Trophoblast cell (in vitro differentiated cells and primary cell): ENCODE measurements at regions not wholly inside any gene's neighbourhood (a gene's known extent, or its start where the extent isn't known, plus 50 kb on each side); places are given as distances from the start of the nearest gene placed in this dataset.

ENCODE experiments used
- DNase-seq, 2 donors: peaks; one replicate each; pipeline ENCODE4 v3.0.0-alpha.2; 2016
- H2AFZ ChIP-seq: 2 replicates; pipeline ENCODE4 v1.6.1; 2013; ENCODE audit warnings: low read length, moderate library complexity, mild to moderate bottlenecking; ENCODE audit not compliant: insufficient read depth, poor library complexity
- H2AK5ac ChIP-seq: 2 replicates; pipeline ENCODE4 v1.6.1; 2013; ENCODE audit warnings: mild to moderate bottlenecking, low read length
- H2BK120ac ChIP-seq: 2 replicates; pipeline ENCODE4 v1.6.1; 2013; ENCODE audit warnings: low read length, mild to moderate bottlenecking, moderate library complexity; ENCODE audit not compliant: insufficient read depth, poor library complexity
- H2BK12ac ChIP-seq: 2 replicates; pipeline ENCODE4 v1.6.1; 2013; ENCODE audit warnings: mild to moderate bottlenecking, low read length, moderate library complexity
- H2BK5ac ChIP-seq: 2 replicates; pipeline ENCODE4 v1.6.1; 2013; ENCODE audit warnings: low read length, low read depth, moderate library complexity, mild to moderate bottlenecking; ENCODE audit not compliant: poor library complexity
- H3K14ac ChIP-seq: 2 replicates; pipeline ENCODE4 v1.6.1; 2013; ENCODE audit warnings: mild to moderate bottlenecking, low read length
- H3K18ac ChIP-seq: 2 replicates; pipeline ENCODE4 v1.6.1; 2013; ENCODE audit warnings: mild to moderate bottlenecking, low read length
- H3K23ac ChIP-seq: 2 replicates; pipeline ENCODE4 v1.6.1; 2013; ENCODE audit warnings: low read length
- H3K27ac ChIP-seq: 2 replicates; pipeline ENCODE4 v1.5.1; 2013; ENCODE audit warnings: low read depth, mild to moderate bottlenecking, inconsistent platforms, low read length, moderate library complexity
- H3K27me3 ChIP-seq: 2 replicates; pipeline ENCODE4 v1.6.1; 2013; ENCODE audit warnings: inconsistent platforms, mild to moderate bottlenecking, low read length, moderate library complexity; ENCODE audit not compliant: insufficient read depth
- H3K36me3 ChIP-seq, 2 experiments: 1 replicate in 1 of 2; 2 replicates in 1 of 2; pipeline ENCODE4 v1.6.1; 2013; ENCODE audit warnings: low read length in 2 of 2, mild to moderate bottlenecking in 2 of 2, moderate library complexity in 1 of 2; ENCODE audit not compliant: insufficient read depth in 2 of 2, control insufficient read depth in 1 of 2
- H3K4ac ChIP-seq: 2 replicates; pipeline ENCODE4 v1.6.1; 2013; ENCODE audit warnings: low read depth, mild to moderate bottlenecking, low read length, moderate library complexity
- H3K4me1 ChIP-seq, 2 experiments: 1 replicate in 1 of 2; 2 replicates in 1 of 2; pipeline ENCODE4 v1.6.1; 2013; ENCODE audit warnings: low read length in 2 of 2, mild to moderate bottlenecking in 2 of 2, moderate library complexity in 1 of 2; ENCODE audit not compliant: insufficient read depth in 2 of 2, control insufficient read depth in 1 of 2
- H3K4me2 ChIP-seq: 2 replicates; pipeline ENCODE4 v1.6.1; 2013; ENCODE audit warnings: inconsistent platforms, mild to moderate bottlenecking, low read length, moderate library complexity
- H3K4me3 ChIP-seq: 2 replicates; pipeline ENCODE4 v1.5.1; 2013; ENCODE audit warnings: mild to moderate bottlenecking, low read depth, low read length, inconsistent platforms
- H3K79me1 ChIP-seq: one replicate; pipeline ENCODE4 v1.6.1; 2013; ENCODE audit warnings: low read length
- H3K79me2 ChIP-seq: 2 replicates; pipeline ENCODE4 v1.6.1; 2013; ENCODE audit warnings: low read length, mild to moderate bottlenecking; ENCODE audit not compliant: control insufficient read depth, insufficient read depth, poor library complexity
- H3K9ac ChIP-seq: 2 replicates; pipeline ENCODE4 v1.6.1; 2013; ENCODE audit warnings: mild to moderate bottlenecking, low read length
- H3K9me3 ChIP-seq: 2 replicates; pipeline ENCODE4 v1.6.1; 2013; ENCODE audit warnings: low read depth, mild to moderate bottlenecking, control low read depth, inconsistent platforms, low read length; ENCODE audit not compliant: insufficient read depth
- H4K12ac ChIP-seq: 2 replicates; pipeline ENCODE4 v1.6.1; 2013; ENCODE audit warnings: low read depth, mild to moderate bottlenecking, low read length, moderate library complexity
- H4K8ac ChIP-seq: 2 replicates; pipeline ENCODE4 v1.6.1; 2013; ENCODE audit warnings: low read depth, mild to moderate bottlenecking, low read length, moderate library complexity
- H4K91ac ChIP-seq: one replicate; pipeline ENCODE4 v1.6.1; 2013; ENCODE audit warnings: low read depth, mild to moderate bottlenecking, low read length, moderate library complexity
- WGBS: extraction: QIAGEN DNeasy Blood & Tissue Kit; methylation state at CpG from one replicate; pipeline ENCODE4 v1.1.7; 2013; ENCODE audit warnings: missing lambda C conversion rate; ENCODE audit not compliant: insufficient read length, insufficient coverage; ENCODE audit errors: extremely low coverage; 5-methylcytosine and 5-hydroxymethylcytosine counted together

GRCh38 chr7:68267486-68267885 is 1270.9 kb downstream of the TYW1 start:
- Histone ChIP-seq H3K79me2 (no peaks in the 10 kb centered on the region), H4K91ac (no peak overlapping the region), H3K27me3 (no peaks in the 10 kb centered on the region), H3K27ac (no peak overlapping the region), H3K4me3 (no peak overlapping the region), H4K8ac (no peak overlapping the region), H2BK12ac (no peak overlapping the region), H3K18ac (no peak overlapping the region), H4K12ac (no peak overlapping the region), H3K14ac (no peak overlapping the region), H2BK120ac (no peak overlapping the region), H3K36me3 (no peaks in the 10 kb centered on the region), H3K79me1 (no peaks in the 10 kb centered on the region), H3K9me3 (peaks cover 15% of the 10 kb centered on the region), H3K23ac (no peak overlapping the region), H3K9ac (no peak overlapping the region), H2BK5ac (no peak overlapping the region), H2AFZ (no peak overlapping the region), H3K4me1 (no peaks in the 10 kb centered on the region), H2AK5ac (no peak overlapping the region), H3K4me2 (no peak overlapping the region), H3K4ac (no peak overlapping the region)
- no CpG with 5 or more reads among the region's 2 CpGs for WGBS
- DNase-seq = no peak

GRCh38 chr7:68269405-68269804 is 1272.8 kb downstream of the TYW1 start:
- Histone ChIP-seq H3K4me3 (no peak overlapping the region), H3K9me3 (peaks cover 15% of the 10 kb centered on the region), H3K14ac (no peak overlapping the region), H2BK120ac (no peak overlapping the region), H4K91ac (no peak overlapping the region), H3K79me2 (no peaks in the 10 kb centered on the region), H2BK12ac (no peak overlapping the region), H3K4me2 (no peak overlapping the region), H2AFZ (no peak overlapping the region), H3K27me3 (no peaks in the 10 kb centered on the region), H3K9ac (no peak overlapping the region), H3K4ac (no peak overlapping the region), H3K4me1 (no peaks in the 10 kb centered on the region), H2AK5ac (no peak overlapping the region), H4K12ac (no peak overlapping the region), H3K27ac (no peak overlapping the region), H3K79me1 (no peaks in the 10 kb centered on the region), H2BK5ac (no peak overlapping the region), H3K23ac (no peak overlapping the region), H3K18ac (no peak overlapping the region), H3K36me3 (no peaks in the 10 kb centered on the region), H4K8ac (no peak overlapping the region)
- DNase-seq = no peak
- no CpG with 5 or more reads among the region's 1 CpG for WGBS

- Histone ChIP-seq H2AK5ac (no peak overlapping the region), H3K79me1 (no peaks in the 10 kb centered on the region), H4K91ac (no peak overlapping the region), H3K27ac (no peak overlapping the region), H3K4me1 (no peaks in the 10 kb centered on the region), H3K36me3 (no peaks in the 10 kb centered on the region), H2BK12ac (no peak overlapping the region), H3K4me2 (no peak overlapping the region), H2BK5ac (no peak overlapping the region), H3K4me3 (no peak overlapping the region), H4K8ac (no peak overlapping the region), H3K4ac (no peak overlapping the region), H3K9ac (no peak overlapping the region), H3K79me2 (no peaks in the 10 kb centered on the region), H3K9me3 (peaks cover 4% of the 10 kb centered on the region), H3K18ac (no peak overlapping the region), H2AFZ (no peak overlapping the region), H3K27me3 (no peaks in the 10 kb centered on the region), H4K12ac (no peak overlapping the region), H3K23ac (no peak overlapping the region), H2BK120ac (no peak overlapping the region), H3K14ac (no peak overlapping the region)
- WGBS = no CpG with 5 or more reads among the region's 1 CpG
- DNase-seq = no peak
These were observed 1275.9 kb downstream of the TYW1 start for GRCh38 chr7:68272507-68272906.

GRCh38 chr7:68276725-68277124 is 1280.1 kb downstream of the TYW1 start:
- Histone ChIP-seq H2BK120ac (no peak overlapping the region), H2AK5ac (no peak overlapping the region), H4K12ac (no peak overlapping the region), H3K4ac (no peak overlapping the region), H4K8ac (no peak overlapping the region), H3K14ac (no peak overlapping the region), H2AFZ (no peak overlapping the region), H3K27ac (no peak overlapping the region), H3K27me3 (no peaks in the 10 kb centered on the region), H3K79me1 (no peaks in the 10 kb centered on the region), H3K4me2 (no peak overlapping the region), H3K79me2 (no peaks in the 10 kb centered on the region), H4K91ac (no peak overlapping the region), H2BK5ac (no peak overlapping the region), H3K18ac (no peak overlapping the region), H2BK12ac (no peak overlapping the region), H3K23ac (no peak overlapping the region), H3K9me3 (peaks cover 1% of the 10 kb centered on the region), H3K36me3 (no peaks in the 10 kb centered on the region), H3K4me3 (no peak overlapping the region), H3K9ac (no peak overlapping the region), H3K4me1 (no peaks in the 10 kb centered on the region)
- no peak for DNase-seq
- no CpG with 5 or more reads among the region's 7 CpGs for WGBS
